HL-60/S4 treated with retinoic acid at 250 ng/mL for 4 days and 3 days (cell line): ENCODE measurements at regions not wholly inside any gene's neighbourhood (a gene's known extent, or its start where the extent isn't known, plus 50 kb on each side); places are given as distances from the start of the nearest gene placed in this dataset.

Experiments used
- in situ Hi-C: fragments of 300-500 bp; cut with MboI; formaldehyde crosslinking; loops from 2 replicates; pipeline ENCODE4 v1.7.0; 2022; ENCODE audit warnings: low sequenced_read_pairs

DNA sequence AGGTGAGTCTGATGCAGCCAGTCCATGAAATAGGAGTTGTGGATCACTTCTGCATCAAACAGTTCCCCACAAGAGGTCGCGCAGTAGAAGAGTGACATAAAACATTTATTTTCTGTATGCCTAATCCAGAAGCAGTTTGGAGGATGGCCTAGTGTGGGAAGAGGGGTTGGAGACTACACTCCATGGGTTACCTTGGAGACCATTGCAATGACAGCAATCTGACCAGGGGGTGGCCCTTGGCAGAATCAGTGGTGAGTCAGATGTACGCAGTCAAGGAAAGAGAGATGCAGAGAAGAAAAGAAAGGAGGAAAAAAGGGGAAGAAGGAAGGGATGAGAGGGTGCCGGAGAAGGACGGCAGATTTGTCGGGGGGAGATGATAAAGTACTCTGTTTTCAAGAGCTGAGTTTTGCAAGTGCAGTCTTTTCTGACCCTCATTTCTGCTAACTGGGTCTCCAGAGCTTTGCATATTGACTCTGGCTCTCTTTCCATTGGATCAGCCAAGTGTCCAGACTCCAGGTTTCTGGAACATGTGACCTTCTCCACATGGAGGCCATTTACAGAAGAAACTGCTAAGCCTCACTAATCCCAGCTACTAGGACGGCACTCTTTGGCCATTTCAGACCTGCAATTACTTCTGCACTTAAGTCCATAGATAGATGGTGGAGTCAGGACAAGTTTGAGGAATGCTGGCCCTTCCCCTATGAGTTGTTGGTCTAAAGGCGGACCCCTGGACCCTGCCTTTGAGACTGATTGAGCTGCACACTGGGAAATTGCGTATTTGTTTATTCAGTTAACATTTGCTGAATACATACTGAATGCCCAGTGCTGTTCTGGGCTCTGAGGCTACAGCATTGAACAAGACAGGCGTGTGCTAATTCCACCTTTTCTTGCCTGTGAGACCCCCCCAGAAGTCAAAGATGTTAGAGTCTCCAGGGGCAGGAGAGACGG, 424.2 kb downstream of the BCL11B start:
- in situ Hi-C loops = no loop called here

DNA sequence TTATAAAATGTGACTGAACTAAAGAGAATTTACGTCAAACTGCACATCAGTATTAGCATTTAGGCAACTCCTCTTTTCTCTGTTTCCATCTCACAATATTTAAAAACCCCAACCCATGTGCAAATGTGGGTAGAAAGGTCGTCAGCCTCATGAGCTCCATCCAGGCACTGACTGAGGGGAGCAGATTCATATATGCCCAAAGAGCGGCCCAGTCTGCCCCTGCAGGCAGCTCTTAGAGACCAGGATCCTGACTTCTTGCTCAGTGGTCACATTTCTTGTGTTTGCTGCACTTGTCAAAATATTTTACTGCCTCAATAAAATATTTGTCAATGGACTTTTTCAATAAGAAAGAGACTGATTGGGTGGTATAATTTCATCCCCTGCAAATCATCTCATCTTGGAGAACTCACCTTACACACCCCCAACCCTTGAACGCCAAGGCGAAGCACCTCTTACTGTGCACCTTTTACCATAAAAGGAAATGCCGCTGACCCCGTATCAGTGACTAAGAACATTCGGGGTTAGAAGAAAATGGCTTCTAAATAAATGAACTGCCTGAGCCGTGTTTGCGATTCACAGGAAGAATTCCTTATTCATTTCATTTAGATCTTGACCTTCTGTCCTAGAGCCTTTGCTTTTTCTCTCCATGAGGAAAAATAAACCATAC, 418.8 kb downstream of the BCL11B start:
- in situ Hi-C loops = no loop called here

DNA sequence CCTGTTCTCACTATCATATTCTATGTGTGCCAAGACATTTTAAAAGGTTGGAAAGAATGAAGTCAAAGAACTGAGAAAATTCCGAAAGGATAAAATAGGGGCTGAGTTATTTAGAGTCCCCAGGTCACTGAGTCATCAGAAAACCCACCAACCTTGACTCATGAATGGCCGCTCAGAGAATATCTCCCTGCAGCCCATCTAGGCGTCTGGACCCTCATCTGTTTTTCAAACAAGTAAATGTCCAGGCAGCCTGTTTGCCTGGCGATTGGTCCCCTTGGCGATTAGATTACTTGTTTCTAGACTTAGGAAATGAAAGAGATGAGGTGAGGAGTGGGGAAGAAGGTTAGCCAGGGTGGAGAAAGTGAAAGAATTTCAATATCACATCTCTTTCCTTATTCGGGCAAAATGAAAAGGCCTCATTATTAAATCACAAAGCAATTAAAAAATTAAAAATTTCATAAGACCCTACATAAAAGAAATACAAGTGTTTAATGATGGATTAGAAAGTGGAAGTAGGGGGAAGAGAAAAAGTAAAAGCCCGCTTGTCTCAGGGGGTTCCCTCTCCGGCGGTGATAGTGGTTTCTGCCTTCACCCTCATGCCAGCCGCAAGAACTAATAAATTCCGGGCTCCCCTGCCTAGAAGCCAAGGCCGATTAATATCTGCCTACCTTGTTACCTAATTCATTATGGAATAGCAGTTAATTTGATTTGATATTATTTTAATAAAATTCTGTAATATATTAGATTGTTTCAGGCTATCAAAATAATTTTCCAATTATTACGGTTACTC, 415.9 kb downstream of the BCL11B start:
- in situ Hi-C loops = no loop called here

DNA sequence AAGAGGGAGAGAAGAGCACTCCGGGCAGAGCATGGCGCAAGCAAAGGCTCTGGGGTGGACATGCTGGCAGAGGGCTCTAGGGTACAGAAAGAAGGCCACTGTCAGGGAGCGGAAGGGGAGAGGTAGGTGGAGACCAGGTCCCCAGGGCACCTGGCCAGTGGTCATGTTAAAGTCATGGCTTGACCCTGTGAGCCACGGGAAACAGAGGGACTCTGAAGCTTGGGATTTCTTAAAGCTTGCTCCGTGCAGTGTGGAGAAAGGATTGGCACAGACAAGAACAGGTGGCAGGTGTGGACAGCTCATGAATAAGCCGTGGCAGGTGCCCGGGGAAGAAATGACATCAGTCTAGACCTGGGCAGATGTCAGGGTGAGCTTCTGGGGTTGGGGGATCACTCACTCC, 413.8 kb downstream of the BCL11B start:
- in situ Hi-C loops = no loop called here

DNA sequence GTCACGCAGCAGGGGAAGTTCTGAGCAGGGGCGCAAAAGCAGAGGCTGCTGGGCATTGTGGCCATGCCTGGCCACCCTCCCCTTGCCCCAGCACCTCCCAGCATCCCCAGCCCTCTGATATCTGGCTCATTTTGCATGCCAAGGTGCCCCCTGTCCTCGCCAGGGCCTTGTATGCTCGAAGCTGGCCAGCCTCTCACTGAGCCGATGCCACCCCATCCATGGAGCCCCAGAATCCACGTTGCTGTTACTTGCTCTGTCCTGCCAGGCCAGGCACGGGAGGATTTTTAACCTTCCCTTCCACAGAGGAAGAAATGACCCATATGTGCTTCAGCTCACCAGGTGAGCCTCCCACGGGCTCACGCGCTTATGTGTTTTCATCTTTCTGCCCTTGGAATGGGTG, 413.4 kb downstream of the BCL11B start:
- in situ Hi-C loops = no loop called here

DNA sequence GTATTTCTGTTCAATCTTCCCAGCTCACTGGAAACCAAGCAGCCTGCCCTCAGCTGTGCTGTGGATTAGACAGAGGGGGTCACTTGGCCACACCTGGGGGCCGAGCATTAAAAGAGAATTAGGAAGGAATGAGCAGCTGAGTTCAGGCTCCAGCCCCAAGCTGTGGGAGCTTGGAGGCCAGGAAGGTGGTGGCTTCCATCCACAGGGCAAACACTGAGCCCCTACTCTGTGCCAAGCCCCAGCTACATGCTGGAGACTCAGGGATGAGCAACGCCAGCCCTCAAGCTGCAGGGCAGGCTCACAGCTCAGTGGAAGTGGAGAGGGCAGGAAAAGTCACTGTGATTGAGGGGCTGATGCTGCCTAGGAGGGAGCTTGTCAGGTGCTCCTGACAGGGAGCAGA, 412.7 kb downstream of the BCL11B start:
- in situ Hi-C loops = no loop called here

DNA sequence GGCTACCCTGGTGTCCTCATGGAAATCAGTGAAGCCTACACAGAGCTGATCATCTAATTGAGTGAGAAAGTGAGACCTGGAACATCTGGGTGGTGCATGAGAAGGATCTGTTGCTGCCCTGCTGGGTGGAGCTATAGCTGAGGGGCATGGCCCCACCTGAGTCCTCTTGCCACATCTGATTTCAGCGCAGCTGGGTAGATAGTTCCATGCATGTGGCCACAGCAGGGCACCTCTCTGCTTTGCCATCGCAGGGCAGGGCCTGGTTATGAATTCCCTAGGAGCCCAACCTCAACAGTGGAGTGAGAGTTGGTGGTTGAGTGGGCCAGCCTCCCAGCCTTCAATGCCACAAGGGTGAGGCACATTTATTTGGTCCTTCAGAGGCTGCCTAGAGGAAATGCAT, 407.8 kb downstream of the BCL11B start:
- in situ Hi-C loops = no loop called here

DNA sequence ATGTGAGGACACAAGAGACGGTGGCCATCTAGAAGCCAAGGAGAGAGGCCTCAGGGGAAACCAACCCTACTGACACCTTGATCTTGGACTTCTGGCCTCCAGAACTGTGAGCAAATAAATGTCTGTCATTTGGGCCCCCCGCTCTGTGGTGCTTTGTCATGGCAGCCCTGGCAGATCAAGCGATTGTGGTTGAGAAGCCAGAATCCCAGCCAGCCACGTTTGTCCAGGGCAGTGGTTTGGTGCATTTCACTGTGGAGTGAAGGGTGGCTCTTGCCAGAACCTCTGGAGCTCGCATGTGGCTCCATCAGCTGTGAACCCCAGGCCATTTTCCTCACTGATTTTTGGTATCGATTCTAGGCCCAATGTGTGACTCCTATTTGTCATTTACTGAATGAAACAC, 404.9 kb downstream of the BCL11B start:
- in situ Hi-C loops = no loop called here

DNA sequence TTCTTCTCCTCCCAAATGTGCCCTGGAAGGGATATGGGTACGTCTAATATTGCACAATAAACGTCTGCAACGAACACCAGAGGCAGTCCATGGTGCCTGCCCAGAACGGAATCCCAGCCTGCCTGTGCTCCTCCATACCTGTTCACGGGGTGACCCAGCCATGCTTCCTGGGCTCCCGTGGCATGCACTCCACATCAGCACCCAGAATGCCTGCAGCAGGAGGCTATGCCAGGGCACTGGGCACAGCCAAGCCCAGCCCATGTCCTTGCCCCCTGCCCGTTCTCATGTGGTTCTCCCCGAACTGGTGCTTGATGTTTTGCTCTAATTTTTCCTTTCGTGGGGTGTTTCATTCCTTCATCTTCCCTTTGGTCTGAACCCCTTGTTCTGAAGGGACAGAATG, 404.3 kb downstream of the BCL11B start:
- in situ Hi-C loops = no loop called here

DNA sequence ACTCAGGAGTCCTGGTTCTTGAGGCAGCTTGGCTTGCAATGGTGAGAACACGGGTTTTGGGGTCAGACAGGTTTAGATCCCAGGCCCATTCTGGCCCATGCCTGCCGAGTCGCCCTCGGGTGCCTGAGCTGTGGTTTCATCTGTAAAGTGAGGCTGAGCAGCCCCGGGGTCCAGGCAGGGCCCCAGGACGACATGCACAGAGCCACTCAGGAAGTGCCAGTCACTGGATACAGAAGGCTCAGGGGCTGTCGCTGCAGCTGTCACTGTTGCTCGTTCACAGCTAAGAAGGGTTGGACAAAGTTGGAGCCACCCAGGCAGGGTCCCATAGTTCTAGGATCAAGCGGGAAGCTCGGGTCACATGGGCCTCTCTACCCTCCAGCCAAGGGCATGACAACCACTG, 403.1 kb downstream of the BCL11B start:
- in situ Hi-C loops = no loop called here

DNA sequence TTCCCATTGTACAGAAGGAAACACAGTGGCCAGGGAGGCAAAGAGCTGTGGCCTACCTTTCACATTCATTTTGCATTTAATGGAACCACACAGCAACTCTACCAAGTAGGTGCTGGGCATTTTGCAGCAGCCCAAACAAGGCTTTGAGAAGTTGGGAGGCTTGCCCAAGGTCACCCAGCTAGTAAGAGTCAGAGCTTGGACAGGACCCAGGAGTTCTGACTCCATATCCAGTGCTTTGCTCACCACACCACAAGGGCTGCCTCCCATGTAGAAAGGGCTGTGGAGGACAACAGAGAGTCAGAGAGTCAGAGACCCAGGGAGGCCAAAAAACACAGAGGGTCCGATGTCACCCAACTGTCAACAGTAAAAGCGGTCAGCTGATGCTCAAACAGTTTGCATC, 400.2 kb downstream of the BCL11B start:
- in situ Hi-C loops = no loop called here

DNA sequence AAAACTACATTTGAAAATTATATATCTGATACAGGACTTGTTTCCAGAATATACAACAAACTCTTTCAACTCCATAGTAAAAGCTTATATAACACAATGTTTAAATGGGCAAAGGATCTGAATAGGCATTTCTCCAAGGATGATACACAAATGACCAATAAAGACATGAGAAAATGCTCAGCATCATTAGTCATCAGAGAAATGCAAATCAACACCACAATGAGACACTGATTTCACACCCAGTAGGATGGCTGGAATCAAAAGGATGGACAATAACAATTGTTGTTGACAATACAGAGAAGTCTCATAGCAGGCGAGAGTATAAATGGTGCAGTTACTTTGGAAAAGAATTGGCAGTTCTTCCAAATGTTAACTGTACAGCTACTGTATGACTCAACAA, 394.9 kb downstream of the BCL11B start:
- in situ Hi-C loops = no loop called here

DNA sequence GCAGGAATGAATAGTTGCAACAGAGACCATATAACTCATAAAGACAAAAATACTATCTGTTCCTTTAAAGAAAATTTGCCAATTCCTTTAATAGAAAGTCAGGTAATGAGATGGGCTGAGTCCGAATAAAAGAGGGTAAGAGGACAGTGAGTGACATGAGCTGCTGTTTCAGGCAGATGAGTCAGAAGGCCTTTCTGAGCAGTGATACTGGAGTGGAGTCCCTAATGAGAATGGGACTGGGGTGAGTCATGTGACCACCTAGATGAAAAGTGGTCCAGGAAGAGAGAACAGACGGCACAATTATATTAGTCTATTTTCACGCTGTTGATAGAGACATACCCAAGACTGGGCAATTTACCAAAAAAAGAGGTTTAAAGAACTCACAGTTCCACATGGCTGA, 393.7 kb downstream of the BCL11B start:
- in situ Hi-C loops = no loop called here

DNA sequence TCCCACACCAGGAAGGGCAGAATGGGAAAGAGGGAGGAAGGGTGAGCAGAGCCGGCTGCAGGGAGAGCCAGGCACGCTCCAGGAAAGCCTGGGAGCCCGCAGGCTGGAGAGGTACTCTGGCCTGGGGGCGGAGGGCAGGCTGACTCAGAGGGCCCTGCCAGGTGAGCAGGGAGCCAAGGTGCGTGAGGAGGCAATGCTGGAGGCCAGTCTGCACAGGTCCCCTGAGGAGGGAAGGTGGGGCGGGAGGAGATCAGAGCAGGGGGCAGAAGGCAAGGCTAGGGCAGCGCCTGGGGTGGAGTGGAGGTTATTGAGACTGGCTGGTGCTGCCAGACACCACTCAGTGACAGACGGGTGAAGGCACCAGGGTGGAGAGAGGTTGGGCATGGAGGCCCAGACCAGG, 385.0 kb downstream of the BCL11B start:
- in situ Hi-C loops = no loop called here

DNA sequence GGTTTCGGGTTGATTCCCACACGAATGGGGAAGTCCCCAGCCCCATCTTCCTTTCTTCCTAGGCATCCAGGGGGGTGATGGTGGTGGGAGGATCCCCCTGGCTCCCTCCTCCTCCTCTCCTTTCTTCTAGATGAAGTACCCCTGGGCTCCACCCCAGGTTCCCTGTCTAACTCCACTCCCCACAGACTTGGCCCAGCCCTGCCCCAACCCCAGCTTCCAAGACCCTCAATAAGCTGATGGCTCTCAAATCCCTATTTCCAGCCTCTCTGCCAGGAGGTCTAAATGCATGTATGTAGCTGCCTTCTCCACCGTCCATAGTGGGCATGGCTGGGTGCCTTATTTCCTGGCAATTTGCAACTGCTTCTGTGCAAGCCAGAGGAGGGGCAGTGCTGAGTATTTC, 383.7 kb downstream of the BCL11B start:
- in situ Hi-C loops = no loop called here

DNA sequence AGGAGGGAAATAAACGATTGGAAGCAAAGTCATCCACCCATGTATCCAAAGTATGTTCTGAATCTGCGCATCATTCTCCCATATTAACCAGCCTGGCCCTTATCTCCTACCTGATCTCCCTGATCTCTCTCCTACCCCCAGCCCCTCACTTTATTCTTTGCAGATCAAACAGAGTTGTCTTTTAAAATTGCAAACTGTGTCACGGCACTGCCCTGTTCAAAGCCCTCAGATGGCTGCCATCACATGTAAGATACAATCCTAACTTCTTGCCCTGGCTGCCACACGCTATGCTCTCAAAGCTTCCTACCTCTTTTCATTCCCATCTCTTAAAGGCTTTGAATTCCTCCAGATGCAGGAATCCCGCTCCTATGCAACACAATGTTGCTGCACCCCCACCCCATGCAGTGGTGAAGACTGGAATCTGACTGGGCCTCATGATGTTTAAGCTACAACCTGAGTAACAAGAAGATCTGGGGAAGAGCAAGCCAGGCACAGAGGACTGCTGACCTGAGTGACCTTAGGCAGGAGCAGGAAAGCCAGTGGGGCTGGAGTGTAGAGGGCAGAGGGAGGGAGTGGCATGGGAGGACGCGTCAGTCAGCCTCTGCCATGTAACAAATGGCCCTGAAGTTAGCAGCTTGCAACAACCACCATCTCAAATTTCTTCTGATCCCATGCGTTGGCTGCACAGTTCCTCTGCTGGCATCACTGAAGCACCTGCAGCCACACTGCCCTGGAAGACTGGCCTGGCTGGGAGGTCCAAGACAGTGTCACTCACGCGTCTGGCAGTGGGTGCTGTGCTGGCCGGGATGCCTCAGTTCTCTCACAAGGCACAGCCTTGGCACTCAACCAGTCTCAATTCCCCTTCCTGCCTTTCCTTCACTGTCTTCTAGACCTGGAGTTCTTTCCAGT, 382.8 kb downstream of the BCL11B start:
- in situ Hi-C loops = no loop called here

DNA sequence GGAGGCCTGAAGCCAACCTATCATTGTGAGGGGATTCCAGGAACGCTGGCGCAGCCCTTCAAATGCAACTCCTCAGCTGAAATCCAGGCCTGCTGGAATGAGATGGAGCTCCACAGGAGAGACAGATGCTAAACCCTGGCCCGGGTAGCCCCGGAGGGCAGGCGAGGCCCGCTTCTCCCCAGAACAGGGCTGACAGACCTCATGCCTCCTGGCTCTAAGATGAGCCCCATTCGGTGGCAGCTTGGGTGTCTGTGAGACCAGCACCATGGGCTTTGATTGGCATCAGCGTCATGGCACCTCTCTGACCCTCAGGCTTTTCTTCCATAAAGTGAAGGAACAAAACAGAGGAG, 382.2 kb downstream of the BCL11B start:
- in situ Hi-C loops = no loop called here

DNA sequence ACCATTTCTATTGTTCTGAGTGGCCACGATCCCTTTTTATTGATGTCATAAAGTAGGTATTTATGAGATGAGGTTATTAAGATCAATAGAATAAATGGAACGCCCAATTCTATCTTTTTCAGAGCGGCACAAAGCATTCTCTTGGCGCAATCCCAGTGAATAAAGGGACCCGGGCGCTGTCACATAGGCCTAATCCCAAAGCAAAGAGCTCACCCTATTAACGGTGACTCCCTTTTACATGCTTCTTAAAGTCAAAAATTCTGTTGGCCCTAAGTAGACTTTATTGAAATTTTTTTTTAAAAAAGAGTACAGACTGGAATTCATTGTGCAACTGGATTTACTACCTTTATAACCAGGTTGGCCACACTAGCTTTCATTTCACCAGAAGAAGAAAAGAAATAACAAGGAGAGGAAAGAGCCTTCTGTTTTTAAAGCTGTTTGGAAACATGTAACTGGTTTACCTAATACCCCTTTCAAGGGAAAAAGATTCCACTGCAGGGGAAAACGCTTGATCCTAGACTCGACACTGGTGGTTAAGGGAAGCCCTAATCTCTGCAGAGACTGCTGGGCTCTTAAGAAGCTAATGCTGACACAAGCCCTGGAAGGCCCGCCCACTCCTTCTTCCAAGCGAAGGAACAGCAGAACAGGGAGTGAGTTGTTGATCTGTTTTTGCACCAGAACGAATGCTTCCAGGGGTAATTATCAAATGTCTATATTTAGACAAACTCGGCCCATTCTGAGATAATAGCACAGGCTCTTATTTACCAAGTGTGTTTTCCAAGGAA, 381.2 kb downstream of the BCL11B start:
- in situ Hi-C loops = no loop called here

DNA sequence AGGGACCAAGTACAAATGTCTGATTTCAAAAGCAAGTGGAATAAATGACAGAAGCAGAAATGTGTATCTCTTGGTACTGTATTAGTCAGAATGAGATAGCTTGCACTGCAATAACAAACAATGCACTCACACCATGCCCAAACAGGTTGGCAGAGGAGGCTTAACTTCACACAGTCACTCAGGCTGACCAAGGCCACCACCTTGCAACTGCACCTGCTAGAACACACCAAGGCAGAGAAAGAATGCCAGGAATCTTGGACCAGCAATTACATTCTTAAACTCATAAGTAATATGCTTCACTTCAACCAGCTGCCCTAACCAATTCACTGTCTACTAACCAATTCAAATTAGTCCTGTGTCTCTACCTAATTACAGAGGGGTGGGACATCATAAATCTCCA, 378.3 kb downstream of the BCL11B start:
- in situ Hi-C loops = no loop called here

DNA sequence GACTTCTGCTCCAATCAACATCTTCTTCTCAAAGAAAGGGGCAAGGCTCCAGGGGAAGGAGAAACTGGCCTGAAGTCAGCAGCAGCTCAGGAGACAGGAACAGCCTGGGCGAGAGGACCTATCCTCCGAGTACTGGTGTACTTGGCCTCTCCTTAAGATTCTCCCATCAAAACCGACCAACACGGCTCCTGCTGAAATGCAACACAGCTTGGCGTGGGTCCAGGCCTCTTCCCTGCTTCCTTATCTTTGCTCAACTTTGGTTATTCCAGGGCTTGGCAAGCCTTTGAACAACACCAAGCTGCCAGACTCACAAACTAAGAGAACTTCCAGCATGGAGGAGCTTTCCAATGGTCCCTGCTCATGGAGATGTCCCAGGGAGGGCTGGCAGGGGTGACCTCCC, 377.4 kb downstream of the BCL11B start:
- in situ Hi-C loops = no loop called here
